ENCODE measurements at regions not wholly inside any gene's neighbourhood (a gene's known extent, or its start where the extent isn't known, plus 50 kb on each side); places are given as distances from the start of the nearest gene placed in this dataset.

- Histone ChIP-seq H3K4me3 (no peak overlapping the region), H3K27ac (no peak overlapping the region), H3K9me3 (no peaks in the 10 kb centered on the region), H3K27me3 (no peaks in the 10 kb centered on the region), H3K4me1 (peaks cover 0 to 13% of the 10 kb centered on the region in 2 donors), H3K36me3 (no peaks in the 10 kb centered on the region)
- no peak for DNase-seq (ENCODE audit: low spot score)
- TF ChIP-seq CTCF (IDR thresholded peaks at IDR 0.05): no peak
Observed at GRCh38 chr5:39544941-39545340, 120.2 kb upstream of the DAB2 start.

- H3K4me1 ChIP-seq: peaks cover 0 to 12% of the 10 kb centered on the region in 2 donors
- H3K36me3 ChIP-seq: no peaks in the 10 kb centered on the region
- H3K27ac ChIP-seq: no peak overlapping the region
- H3K4me3 ChIP-seq: no peak overlapping the region
- no peak for DNase-seq (ENCODE audit: low spot score)
- H3K9me3 ChIP-seq: no peaks in the 10 kb centered on the region
- TF ChIP-seq CTCF (IDR thresholded peaks at IDR 0.05): no peak
- H3K27me3 ChIP-seq: no peaks in the 10 kb centered on the region
Observed at GRCh38 chr5:39543335-39543734, 118.6 kb upstream of the DAB2 start.

GRCh38 chr5:39542511-39543285 is 117.9 kb upstream of the DAB2 start:
- no peak for TF ChIP-seq CTCF (IDR thresholded peaks at IDR 0.05)
- Histone ChIP-seq H3K36me3 (no peaks in the 10 kb centered on the region), H3K27me3 (no peaks in the 10 kb centered on the region), H3K27ac (no peak overlapping the region), H3K4me3 (no peak overlapping the region), H3K4me1 (peaks cover 0 to 5% of the 10 kb centered on the region in 2 donors), H3K9me3 (no peaks in the 10 kb centered on the region)
- DNase-seq (ENCODE audit: low spot score): no peak

GRCh38 chr5:39541920-39542319 is 117.1 kb upstream of the DAB2 start:
- Histone ChIP-seq H3K4me3 (no peak overlapping the region), H3K36me3 (no peaks in the 10 kb centered on the region), H3K27me3 (no peaks in the 10 kb centered on the region), H3K27ac (no peak overlapping the region), H3K4me1 (no peaks in the 10 kb centered on the region), H3K9me3 (no peaks in the 10 kb centered on the region)
- DNase-seq (ENCODE audit: low spot score): no peak
- TF ChIP-seq CTCF (IDR thresholded peaks at IDR 0.05): no peak

- no peaks in the 10 kb centered on the region for H3K4me1 ChIP-seq
- no peaks in the 10 kb centered on the region for H3K36me3 ChIP-seq
- no peak overlapping the region for H3K27ac ChIP-seq
- H3K9me3 ChIP-seq: no peaks in the 10 kb centered on the region
- DNase-seq (ENCODE audit: low spot score): no peak
- no peak for TF ChIP-seq CTCF (IDR thresholded peaks at IDR 0.05)
- H3K27me3 ChIP-seq: no peaks in the 10 kb centered on the region
- no peak overlapping the region for H3K4me3 ChIP-seq
Observed at GRCh38 chr5:39539470-39539869, 114.7 kb upstream of the DAB2 start.

- no peak overlapping the region for H3K27ac ChIP-seq
- no peak for TF ChIP-seq CTCF (IDR thresholded peaks at IDR 0.05)
- H3K9me3 ChIP-seq: no peaks in the 10 kb centered on the region
- H3K4me3 ChIP-seq: no peak overlapping the region
- no peaks in the 10 kb centered on the region for H3K36me3 ChIP-seq
- DNase-seq (ENCODE audit: low spot score): no peak
- no peaks in the 10 kb centered on the region for H3K4me1 ChIP-seq
- H3K27me3 ChIP-seq: no peaks in the 10 kb centered on the region
Observed at GRCh38 chr5:39534690-39535089, 109.9 kb upstream of the DAB2 start.

Measured in right atrium auricular region (tissue), 2 donors.